ENCODE measurements at regions not wholly inside any gene's neighbourhood (a gene's known extent, or its start where the extent isn't known, plus 50 kb on each side); places are given as distances from the start of the nearest gene placed in this dataset.

DNA sequence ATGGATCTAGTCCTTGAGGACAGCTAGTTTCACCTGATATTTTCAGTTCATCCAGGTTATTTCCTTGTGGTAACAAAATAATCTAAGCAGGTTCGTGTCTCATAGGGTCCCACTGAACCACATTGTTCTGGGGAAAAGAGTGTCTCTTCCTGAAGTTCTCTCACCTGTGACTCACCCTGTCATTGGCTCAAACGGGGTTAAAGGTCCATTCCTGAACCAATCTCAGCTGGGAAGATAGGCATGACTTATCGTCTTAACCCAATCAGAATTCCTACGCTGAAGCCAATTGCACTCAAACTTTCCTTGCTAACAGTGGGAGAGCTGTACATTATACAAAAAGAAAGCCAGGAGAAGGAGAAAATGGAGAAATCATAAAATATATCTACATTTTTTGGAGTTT, 475.8 kb downstream of the TOX3 start:
- TF ChIP-seq, protein P1, sequence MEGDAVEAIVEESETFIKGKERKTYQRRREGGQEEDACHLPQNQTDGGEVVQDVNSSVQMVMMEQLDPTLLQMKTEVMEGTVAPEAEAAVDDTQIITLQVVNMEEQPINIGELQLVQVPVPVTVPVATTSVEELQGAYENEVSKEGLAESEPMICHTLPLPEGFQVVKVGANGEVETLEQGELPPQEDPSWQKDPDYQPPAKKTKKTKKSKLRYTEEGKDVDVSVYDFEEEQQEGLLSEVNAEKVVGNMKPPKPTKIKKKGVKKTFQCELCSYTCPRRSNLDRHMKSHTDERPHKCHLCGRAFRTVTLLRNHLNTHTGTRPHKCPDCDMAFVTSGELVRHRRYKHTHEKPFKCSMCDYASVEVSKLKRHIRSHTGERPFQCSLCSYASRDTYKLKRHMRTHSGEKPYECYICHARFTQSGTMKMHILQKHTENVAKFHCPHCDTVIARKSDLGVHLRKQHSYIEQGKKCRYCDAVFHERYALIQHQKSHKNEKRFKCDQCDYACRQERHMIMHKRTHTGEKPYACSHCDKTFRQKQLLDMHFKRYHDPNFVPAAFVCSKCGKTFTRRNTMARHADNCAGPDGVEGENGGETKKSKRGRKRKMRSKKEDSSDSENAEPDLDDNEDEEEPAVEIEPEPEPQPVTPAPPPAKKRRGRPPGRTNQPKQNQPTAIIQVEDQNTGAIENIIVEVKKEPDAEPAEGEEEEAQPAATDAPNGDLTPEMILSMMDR (IDR thresholded peaks at IDR 0.05), result no peak
- TF ChIP-seq POLR2A (IDR thresholded peaks at IDR 0.05), result no peak

Measured in uterus (tissue), 2 donors.